Skeletal muscle satellite cell (primary cell): ENCODE measurements at regions not wholly inside any gene's neighbourhood (a gene's known extent, or its start where the extent isn't known, plus 50 kb on each side); places are given as distances from the start of the nearest gene placed in this dataset.

Source experiments
- H3K27me3 ChIP-seq: 2 replicates; pipeline ENCODE4 v1.7.0; 2013; ENCODE audit warnings: low read length; ENCODE audit not compliant: control insufficient read depth, insufficient read depth
- H3K36me3 ChIP-seq: 2 replicates; pipeline ENCODE4 v1.7.0; 2013; ENCODE audit warnings: mild to moderate bottlenecking, control low read depth, low read length; ENCODE audit not compliant: insufficient read depth
- H3K4me1 ChIP-seq: 2 replicates; pipeline ENCODE4 v1.7.0; 2013; ENCODE audit warnings: low read length; ENCODE audit not compliant: control insufficient read depth, insufficient read depth
- H3K4me2 ChIP-seq: 2 replicates; pipeline ENCODE4 v1.7.0; 2013; ENCODE audit warnings: mild to moderate bottlenecking, low read length
- H3K4me3 ChIP-seq: 2 replicates; pipeline ENCODE4 v1.7.0; 2013; ENCODE audit warnings: low read length
- H3K9ac ChIP-seq: 2 replicates; pipeline ENCODE4 v1.7.0; 2013; ENCODE audit warnings: mild to moderate bottlenecking, low read depth, low read length, moderate library complexity
- H3K9me3 ChIP-seq: replicated peaks from 2 replicates; pipeline ENCODE4 v1.7.0; 2013; ENCODE audit warnings: mild to moderate bottlenecking, control low read depth, low read length

GRCh38 chr11:79592406-79592805 lies 151.6 kb upstream of the TENM4 start:
- H3K9ac ChIP-seq = no peak overlapping the region
- H3K4me3 ChIP-seq = no peak overlapping the region
- no peak overlapping the region for H3K4me2 ChIP-seq
- H3K36me3 ChIP-seq = no peaks in the 10 kb centered on the region
- H3K27me3 ChIP-seq = no peaks in the 10 kb centered on the region
- no peaks in the 10 kb centered on the region for H3K9me3 ChIP-seq
- H3K4me1 ChIP-seq = no peaks in the 10 kb centered on the region

DNA sequence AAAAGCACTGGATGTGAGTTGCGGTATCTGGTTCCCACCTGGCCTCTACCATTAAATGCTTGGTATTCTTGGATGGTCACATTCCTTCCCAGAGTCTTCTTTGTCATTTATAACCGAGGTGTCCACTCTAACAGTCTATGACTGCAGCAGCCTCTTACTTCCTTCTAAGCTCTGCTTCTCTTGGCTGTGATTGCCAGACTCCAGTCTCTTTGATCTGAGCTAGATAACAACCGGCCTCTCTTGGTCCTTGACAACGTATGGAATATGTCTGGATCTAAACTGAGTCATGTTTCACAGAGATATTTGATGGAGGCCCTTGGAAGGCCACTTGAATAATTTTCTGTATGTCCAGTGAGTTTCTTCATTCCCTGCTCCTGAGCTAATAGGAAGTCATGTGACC lies 141.6 kb upstream of the TENM4 start:
- Histone ChIP-seq H3K9ac (no peak overlapping the region), H3K36me3 (no peaks in the 10 kb centered on the region), H3K27me3 (peaks cover 3% of the 10 kb centered on the region), H3K4me3 (no peak overlapping the region), H3K9me3 (no peaks in the 10 kb centered on the region), H3K4me2 (no peak overlapping the region), H3K4me1 (no peaks in the 10 kb centered on the region)

DNA sequence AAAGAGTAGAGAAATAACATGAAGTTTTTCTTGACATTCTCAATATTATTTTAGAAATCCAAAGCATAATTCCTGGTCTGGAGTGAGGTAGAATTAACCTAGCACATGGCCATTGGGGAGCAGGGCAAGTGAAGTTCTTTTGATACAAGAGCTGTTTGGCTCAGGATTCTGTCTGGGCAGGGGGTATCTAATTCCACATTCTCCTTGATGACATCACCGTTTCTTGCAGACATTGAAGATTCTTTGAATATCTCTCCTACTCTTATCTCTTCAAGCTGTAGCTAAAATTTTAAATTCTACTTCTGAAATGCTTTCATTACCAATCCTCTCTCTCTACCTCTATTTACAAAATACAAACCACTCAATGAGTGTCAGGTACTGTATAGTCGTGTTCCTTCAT lies 138.2 kb upstream of the TENM4 start:
- no peak overlapping the region for H3K4me2 ChIP-seq
- no peaks in the 10 kb centered on the region for H3K4me1 ChIP-seq
- no peak overlapping the region for H3K9ac ChIP-seq
- peaks cover 3% of the 10 kb centered on the region for H3K27me3 ChIP-seq
- no peaks in the 10 kb centered on the region for H3K36me3 ChIP-seq
- no peaks in the 10 kb centered on the region for H3K9me3 ChIP-seq
- no peak overlapping the region for H3K4me3 ChIP-seq

- H3K36me3 ChIP-seq = no peaks in the 10 kb centered on the region
Observed at GRCh38 chr11:79578116-79578515, 137.3 kb upstream of the TENM4 start.

DNA sequence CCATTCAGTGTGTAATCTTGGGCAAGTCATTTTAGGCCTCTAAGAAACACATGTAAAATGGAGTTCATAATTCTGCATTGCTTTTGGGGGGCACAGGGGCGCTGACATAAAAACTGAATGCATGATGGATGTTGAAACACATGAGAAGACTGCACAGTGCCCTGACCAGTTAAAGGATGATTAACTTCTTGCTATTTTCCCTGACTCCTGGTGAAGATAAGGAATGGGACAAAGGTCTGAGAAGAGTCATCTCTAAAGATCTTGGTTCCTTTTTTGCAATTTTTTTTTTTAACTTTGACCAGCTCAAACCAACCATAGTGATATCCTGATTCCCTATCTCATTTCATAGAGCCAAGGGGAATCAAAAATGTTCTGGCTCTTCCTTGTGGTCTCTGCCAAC lies 134.9 kb upstream of the TENM4 start:
- no peaks in the 10 kb centered on the region for H3K36me3 ChIP-seq
- H3K4me2 ChIP-seq = no peak overlapping the region
- no peak overlapping the region for H3K9ac ChIP-seq
- no peaks in the 10 kb centered on the region for H3K4me1 ChIP-seq
- H3K27me3 ChIP-seq = peaks cover 3% of the 10 kb centered on the region
- no peak overlapping the region for H3K4me3 ChIP-seq
- H3K9me3 ChIP-seq = no peaks in the 10 kb centered on the region

More at GRCh38 chr11:79578116-79578515, 137.3 kb upstream of the TENM4 start:
- peaks cover 3% of the 10 kb centered on the region for H3K27me3 ChIP-seq
- H3K9me3 ChIP-seq = no peaks in the 10 kb centered on the region
- H3K4me2 ChIP-seq = no peak overlapping the region
- H3K4me3 ChIP-seq = no peak overlapping the region
- H3K4me1 ChIP-seq = no peaks in the 10 kb centered on the region
- no peak overlapping the region for H3K9ac ChIP-seq

DNA sequence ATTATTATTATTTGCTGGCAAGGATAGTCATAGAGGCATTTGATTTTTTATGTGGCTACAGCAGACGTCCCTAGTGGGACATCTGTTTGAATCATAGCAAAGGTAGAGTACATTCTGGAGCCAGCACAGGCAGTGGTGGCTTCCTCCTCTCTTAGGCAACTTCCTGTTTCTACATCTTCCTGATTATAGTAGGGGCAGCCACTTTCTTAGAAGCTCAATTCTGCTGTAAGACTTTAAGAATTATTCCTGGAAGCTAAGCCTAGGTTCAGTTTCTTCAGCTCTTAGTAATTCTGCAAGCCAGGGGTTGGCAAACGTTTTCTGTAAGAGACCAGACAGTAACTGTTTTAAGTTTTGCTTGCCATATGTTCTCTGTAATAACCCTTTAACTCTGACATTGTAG lies 129.3 kb upstream of the TENM4 start:
- H3K4me2 ChIP-seq = no peak overlapping the region
- H3K9ac ChIP-seq = no peak overlapping the region
- H3K36me3 ChIP-seq = no peaks in the 10 kb centered on the region
- no peaks in the 10 kb centered on the region for H3K9me3 ChIP-seq
- no peak overlapping the region for H3K4me3 ChIP-seq
- no peaks in the 10 kb centered on the region for H3K4me1 ChIP-seq
- no peaks in the 10 kb centered on the region for H3K27me3 ChIP-seq

DNA sequence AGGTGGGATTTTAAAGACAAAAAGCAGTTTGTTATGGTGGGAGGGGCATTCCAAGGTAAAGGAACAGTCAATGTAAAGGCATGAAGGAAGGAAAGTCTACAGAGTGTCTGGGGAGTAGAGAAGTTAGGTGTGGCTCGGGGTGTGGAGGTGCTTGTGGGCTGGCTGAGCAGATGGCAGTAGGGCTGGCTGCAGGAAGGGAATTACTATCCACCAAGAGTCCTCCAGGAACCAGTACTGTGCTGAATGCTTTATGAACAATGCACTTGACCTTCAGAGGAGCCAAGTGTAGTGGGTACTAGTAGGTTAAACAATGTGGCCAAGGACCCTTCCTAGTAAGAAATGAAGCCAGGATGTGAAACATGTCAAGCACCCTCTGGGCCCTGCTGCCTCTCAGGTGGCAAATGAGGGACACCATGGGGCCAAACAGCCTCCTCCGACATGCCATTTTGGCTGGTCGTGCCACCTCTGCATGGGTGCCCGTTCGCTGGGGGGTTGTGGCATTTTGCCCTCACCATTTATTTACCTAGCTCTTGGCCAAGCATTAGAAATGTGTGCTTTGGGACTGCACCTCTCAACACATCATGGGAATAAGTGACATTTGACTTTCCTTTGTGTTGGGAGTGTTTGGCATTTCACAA lies 123.6 kb upstream of the TENM4 start:
- H3K4me2 ChIP-seq = no peak overlapping the region
- H3K4me1 ChIP-seq = no peaks in the 10 kb centered on the region
- no peaks in the 10 kb centered on the region for H3K36me3 ChIP-seq
- H3K4me3 ChIP-seq = no peak overlapping the region
- H3K9ac ChIP-seq = no peak overlapping the region
- H3K9me3 ChIP-seq = no peaks in the 10 kb centered on the region
- H3K27me3 ChIP-seq = no peaks in the 10 kb centered on the region

GRCh38 chr11:79561496-79561895 lies 120.7 kb upstream of the TENM4 start:
- H3K4me3 ChIP-seq = no peak overlapping the region
- no peak overlapping the region for H3K9ac ChIP-seq
- H3K4me1 ChIP-seq = no peaks in the 10 kb centered on the region

GRCh38 chr11:79550809-79551208 lies 110.0 kb upstream of the TENM4 start:
- H3K4me2 ChIP-seq = no peak overlapping the region
- H3K36me3 ChIP-seq = no peaks in the 10 kb centered on the region
- H3K9me3 ChIP-seq = no peaks in the 10 kb centered on the region
- H3K4me1 ChIP-seq = no peaks in the 10 kb centered on the region
- no peak overlapping the region for H3K9ac ChIP-seq
- H3K27me3 ChIP-seq = peaks cover 3% of the 10 kb centered on the region
- no peak overlapping the region for H3K4me3 ChIP-seq

More at GRCh38 chr11:79561496-79561895, 120.7 kb upstream of the TENM4 start:
- Histone ChIP-seq H3K27me3 (no peaks in the 10 kb centered on the region), H3K36me3 (no peaks in the 10 kb centered on the region), H3K9me3 (no peaks in the 10 kb centered on the region), H3K4me2 (no peak overlapping the region)

DNA sequence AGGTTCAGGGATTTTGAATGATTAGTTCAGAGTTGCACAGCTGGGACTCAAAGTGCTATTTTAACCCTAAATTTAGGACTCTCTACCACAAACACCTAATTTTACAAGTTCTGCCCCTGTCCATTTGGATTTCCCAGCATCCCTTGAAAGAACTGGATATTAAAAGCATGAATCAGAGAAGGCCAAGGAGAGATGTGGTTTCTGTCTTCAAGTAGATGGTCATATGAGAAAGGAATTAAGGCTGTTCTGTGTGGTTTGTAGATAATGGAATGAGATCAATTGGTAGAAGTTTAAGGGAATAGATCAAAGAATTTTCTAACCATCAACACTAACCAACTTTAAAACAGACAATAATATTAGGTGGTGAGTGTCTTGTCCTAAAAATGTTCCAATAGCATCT lies 106.4 kb upstream of the TENM4 start:
- Histone ChIP-seq H3K4me3 (no peak overlapping the region), H3K4me1 (no peaks in the 10 kb centered on the region), H3K27me3 (peaks cover 11% of the 10 kb centered on the region), H3K9ac (no peak overlapping the region), H3K9me3 (no peaks in the 10 kb centered on the region), H3K4me2 (no peak overlapping the region), H3K36me3 (no peaks in the 10 kb centered on the region)

DNA sequence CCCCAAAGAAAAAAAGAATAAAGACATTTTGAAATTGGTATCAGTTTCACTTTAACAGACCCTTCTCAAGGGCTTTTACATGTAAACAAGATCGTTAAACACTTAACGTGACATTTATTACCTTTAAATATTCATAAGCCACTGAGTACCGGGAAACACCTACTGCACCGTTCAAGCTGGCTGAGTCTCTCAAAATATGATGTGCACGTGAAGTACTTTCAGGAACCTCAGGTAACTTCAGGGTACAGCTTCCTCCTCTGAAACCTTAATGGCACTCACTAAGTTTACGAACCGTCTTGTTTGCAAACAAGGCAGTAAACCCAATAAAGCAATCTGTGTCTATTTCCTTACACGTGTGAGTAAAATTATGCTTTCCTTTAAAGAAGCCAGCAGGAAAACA lies 105.5 kb upstream of the TENM4 start:
- Histone ChIP-seq H3K4me1 (no peaks in the 10 kb centered on the region), H3K27me3 (peaks cover 11% of the 10 kb centered on the region), H3K9ac (no peak overlapping the region), H3K4me2 (no peak overlapping the region), H3K4me3 (no peak overlapping the region), H3K36me3 (no peaks in the 10 kb centered on the region), H3K9me3 (no peaks in the 10 kb centered on the region)

- Histone ChIP-seq H3K27me3 (peaks cover 15% of the 10 kb centered on the region), H3K9me3 (no peaks in the 10 kb centered on the region), H3K9ac (no peak overlapping the region), H3K4me1 (no peaks in the 10 kb centered on the region), H3K4me2 (no peak overlapping the region), H3K36me3 (no peaks in the 10 kb centered on the region), H3K4me3 (no peak overlapping the region)
Observed at GRCh38 chr11:79544361-79544760, 103.5 kb upstream of the TENM4 start.
